HG03139 (cell line): ENCODE measurements at regions not wholly inside any gene's neighbourhood (a gene's known extent, or its start where the extent isn't known, plus 50 kb on each side); places are given as distances from the start of the nearest gene placed in this dataset.
A peak's percentile ranks its signal among the peaks of the same experiment; 100 is the strongest.
"Not testable (repeated sequence)": the region's sequence is repeated elsewhere in the genome, so short reads cannot be mapped to it uniquely, and the experiment has no call there.

Experiments
- ATAC-seq: cut with Tn5 transposase; IDR thresholded peaks from one replicate; pipeline ENCODE4 v1.9.1; 2021; ENCODE audit not compliant: unreplicated experiment

GRCh38 chr9:15047028-15047551, 136.9 kb upstream of the FREM1 start:
- ATAC-seq = no peak

- ATAC-seq = no peak
Measured at GRCh38 chr9:15033316-15033715, 123.1 kb upstream of the FREM1 start.

GRCh38 chr9:15032860-15033259, 122.6 kb upstream of the FREM1 start:
- ATAC-seq = no peak

GRCh38 chr9:15021146-15021545, 110.9 kb upstream of the FREM1 start:
- ATAC-seq = no peak

- ATAC-seq = no peak
Measured at GRCh38 chr9:15018096-15018637, 107.9 kb upstream of the FREM1 start.

GRCh38 chr9:15010581-15010980, 100.4 kb upstream of the FREM1 start:
- no peak for ATAC-seq

- no peak for ATAC-seq
Measured at GRCh38 chr9:15007698-15008097, 97.5 kb upstream of the FREM1 start.

GRCh38 chr9:14994738-14995137, 84.5 kb upstream of the FREM1 start:
- no peak for ATAC-seq

GRCh38 chr9:14993901-14994554, 83.8 kb upstream of the FREM1 start:
- no peak for ATAC-seq

GRCh38 chr9:14993061-14993800, 83.0 kb upstream of the FREM1 start:
- peak; percentile 53 for ATAC-seq

GRCh38 chr9:14992516-14992915, 82.3 kb upstream of the FREM1 start:
- no peak for ATAC-seq

- ATAC-seq = no peak
Measured at GRCh38 chr9:14992081-14992480, 81.9 kb upstream of the FREM1 start.

- not testable (repeated sequence) for ATAC-seq
Measured at GRCh38 chr9:14990647-14991046, 80.4 kb upstream of the FREM1 start.

GRCh38 chr9:14989811-14990210, 79.6 kb upstream of the FREM1 start:
- no peak for ATAC-seq

- not testable (repeated sequence) for ATAC-seq
Measured at GRCh38 chr9:14989336-14989735, 79.1 kb upstream of the FREM1 start.

- peak; percentile 67 for ATAC-seq
Measured at GRCh38 chr9:14987858-14988257, 77.6 kb upstream of the FREM1 start.

- no peak for ATAC-seq
Measured at GRCh38 chr9:14985419-14985818, 75.2 kb upstream of the FREM1 start.

GRCh38 chr9:14983599-14983998, 73.4 kb upstream of the FREM1 start:
- ATAC-seq = no peak

- ATAC-seq = no peak
Measured at GRCh38 chr9:14981291-14981950, 71.2 kb upstream of the FREM1 start.

GRCh38 chr9:14978022-14979000, 68.1 kb upstream of the FREM1 start:
- ATAC-seq = no peak
